ENCODE measurements at regions not wholly inside any gene's neighbourhood (a gene's known extent, or its start where the extent isn't known, plus 50 kb on each side); places are given as distances from the start of the nearest gene placed in this dataset.

DNA sequence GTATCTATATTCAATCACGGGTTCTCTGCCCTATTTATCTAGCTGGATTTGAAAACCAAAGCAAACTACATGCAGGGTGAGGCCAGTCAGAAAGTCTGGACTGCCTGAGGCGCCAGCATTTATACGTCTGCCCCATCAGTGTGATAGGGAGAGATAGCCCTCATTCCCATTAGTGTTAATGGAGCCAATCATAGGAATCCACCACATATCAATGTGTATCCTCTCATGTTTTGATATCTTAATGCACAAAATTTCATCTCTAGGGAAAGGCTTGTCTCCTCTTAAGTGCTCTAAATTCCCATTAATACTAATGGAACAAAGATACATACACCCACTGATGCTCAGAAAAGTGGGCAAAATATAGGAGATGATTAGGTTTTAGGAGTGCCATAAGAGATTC is 376.2 kb downstream of the BTBD3 start:
- TF ChIP-seq, protein P1, sequence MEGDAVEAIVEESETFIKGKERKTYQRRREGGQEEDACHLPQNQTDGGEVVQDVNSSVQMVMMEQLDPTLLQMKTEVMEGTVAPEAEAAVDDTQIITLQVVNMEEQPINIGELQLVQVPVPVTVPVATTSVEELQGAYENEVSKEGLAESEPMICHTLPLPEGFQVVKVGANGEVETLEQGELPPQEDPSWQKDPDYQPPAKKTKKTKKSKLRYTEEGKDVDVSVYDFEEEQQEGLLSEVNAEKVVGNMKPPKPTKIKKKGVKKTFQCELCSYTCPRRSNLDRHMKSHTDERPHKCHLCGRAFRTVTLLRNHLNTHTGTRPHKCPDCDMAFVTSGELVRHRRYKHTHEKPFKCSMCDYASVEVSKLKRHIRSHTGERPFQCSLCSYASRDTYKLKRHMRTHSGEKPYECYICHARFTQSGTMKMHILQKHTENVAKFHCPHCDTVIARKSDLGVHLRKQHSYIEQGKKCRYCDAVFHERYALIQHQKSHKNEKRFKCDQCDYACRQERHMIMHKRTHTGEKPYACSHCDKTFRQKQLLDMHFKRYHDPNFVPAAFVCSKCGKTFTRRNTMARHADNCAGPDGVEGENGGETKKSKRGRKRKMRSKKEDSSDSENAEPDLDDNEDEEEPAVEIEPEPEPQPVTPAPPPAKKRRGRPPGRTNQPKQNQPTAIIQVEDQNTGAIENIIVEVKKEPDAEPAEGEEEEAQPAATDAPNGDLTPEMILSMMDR (IDR thresholded peaks at IDR 0.05; ENCODE audit: borderline replicate concordance, extremely low read depth, low read length, poor library complexity, severe bottlenecking) = no peak
- no peak for TF ChIP-seq EZH2 (IDR thresholded peaks at IDR 0.05; ENCODE audit: borderline replicate concordance, low read depth, low read length, severe bottlenecking)
